ENCODE measurements at regions not wholly inside any gene's neighbourhood (a gene's known extent, or its start where the extent isn't known, plus 50 kb on each side); places are given as distances from the start of the nearest gene placed in this dataset.

- intact Hi-C loops (cut with micrococcal nuclease) (no loop called here), in situ Hi-C loops (cut with MboI) (no loop called here)
- no peaks in the 10 kb centered on the region for H3K27me3 ChIP-seq (ENCODE audit: control insufficient read depth in 2 of 2, insufficient read depth in 2 of 2, low read length in 2 of 2)
- FAIRE-seq, result no peak
- no peaks in the 10 kb centered on the region for H4K20me1 ChIP-seq (replicated peaks; ENCODE audit: control insufficient read depth, insufficient read depth, low read length)
- peak; percentile 21 for ATAC-seq
- H3K9me1 ChIP-seq (ENCODE audit: control insufficient read depth, insufficient read depth, low read length), result no peaks in the 10 kb centered on the region
- H3K9ac ChIP-seq (ENCODE audit: insufficient read depth in 1 of 2, low read depth in 2 of 2, low read length in 2 of 2), result peak overlapping the region in 1 of 2 experiments; percentile 46; a peak in 1 of 4 replicates
- peaks cover 3 to 39% of the 10 kb centered on the region in 2 experiments; a peak in 4 of 5 replicates for H3K4me1 ChIP-seq (replicated peaks in 1 of 2; ENCODE audit: control insufficient read depth in 2 of 2, insufficient read depth in 2 of 2, low read length in 2 of 2)
- H3K36me3 ChIP-seq (ENCODE audit: control insufficient read depth, insufficient read depth, low read length), result no peaks in the 10 kb centered on the region
- peak overlapping the region; percentile 30; the same call in 1 of the 2 replicates for H3K4me2 ChIP-seq (ENCODE audit: insufficient read depth, low read length)
- H3K79me2 ChIP-seq (ENCODE audit: control insufficient read depth, insufficient read depth, low read length), result peaks cover 16% of the 10 kb centered on the region
- BruUV-seq (replicated peaks), result no TSS peak
- 20% methylated on average over 6 of the region's 6 CpGs for WGBS (ENCODE audit: insufficient coverage, low coverage, missing lambda C conversion rate)
- no peaks in the 10 kb centered on the region for H3K9me3 ChIP-seq (replicated peaks; ENCODE audit: control insufficient read depth, insufficient read depth, low read depth, low read length)
- H3K27ac ChIP-seq (ENCODE audit: extremely low read depth, low read depth, low read length), result no peak overlapping the region
- peak overlapping the region; percentile 14; the same call in 1 of the 2 replicates for H2AFZ ChIP-seq (ENCODE audit: low read depth, low read length)
- peak in 2 of 4 experiments; percentile 41 to 49 for DNase-seq (ENCODE audit: extremely low read depth in 1 of 4, low spot score in 3 of 4)
- ChIA-PET CTCF (ENCODE audit: low intra/inter-chr PET ratio) (interaction anchor here (0.6 kb wide), 1 partner anchor 566 kb away, joined by 3 read pairs; no protein-coding TSS in a partner anchor), POLR2A (interaction anchor here (1.4 to 2.1 kb wide), 3 partner anchors 10 to 15 kb away, joined by 3 to 7 read pairs (median 5); no protein-coding TSS in a partner anchor)
- no peak overlapping the region for H3K4me3 ChIP-seq
- TF ChIP-seq FOXK2 (conservative IDR thresholded peaks at IDR 0.05 in 1 of 2, IDR thresholded peaks at IDR 0.05 in 1 of 2; ENCODE audit: low read depth in 2 of 2), result 0 out of 4 replicates have a peak, but pooled peaks of 1 of the 2 experiments have one; percentile 15
- TF ChIP-seq CREM (IDR thresholded peaks at IDR 0.05; ENCODE audit: low read depth), result no peak
- no peak for TF ChIP-seq FOXJ3 (CRISPR knock-in tag; IDR thresholded peaks at IDR 0.05)
- no peak for TF ChIP-seq MXD1 (CRISPR knock-in tag; IDR thresholded peaks at IDR 0.05; ENCODE audit: borderline replicate concordance, poor library complexity, severe bottlenecking)
- TF ChIP-seq SMARCC2 (IDR thresholded peaks at IDR 0.05; ENCODE audit: low read depth), result no peak
- no peak for TF ChIP-seq ZBTB11 (CRISPR knock-in tag; IDR thresholded peaks at IDR 0.05)
- no peak for TF ChIP-seq PTBP1 (IDR thresholded peaks at IDR 0.05; ENCODE audit: low read depth, low read length)
- TF ChIP-seq ARID3A (IDR thresholded peaks at IDR 0.05; ENCODE audit: borderline replicate concordance, low read depth, low read length), result no peak
- TF ChIP-seq HCFC1 (IDR thresholded peaks at IDR 0.05; ENCODE audit: low read depth, low read length), result no peak
- TF ChIP-seq ZNF57 (CRISPR knock-in tag; IDR thresholded peaks at IDR 0.05), result no peak
- no peak for TF ChIP-seq KDM2B (CRISPR knock-in tag; IDR thresholded peaks at IDR 0.05)
- TF ChIP-seq RFX1 (IDR thresholded peaks at IDR 0.05), result no peak
- no peak for TF ChIP-seq IFI16 (CRISPR knock-in tag; IDR thresholded peaks at IDR 0.05)
- TF ChIP-seq ETV6 (IDR thresholded peaks at IDR 0.05; ENCODE audit: borderline replicate concordance in 1 of 2, low read depth in 2 of 2, low read length in 1 of 2), result no peak
- TF ChIP-seq ETV6 (CRISPR knock-in tag; IDR thresholded peaks at IDR 0.05; ENCODE audit: borderline replicate concordance), result no peak
- no peak; the same call in 1 of the 2 replicates for TF ChIP-seq ATF7 (IDR thresholded peaks at IDR 0.05)
Measured at GRCh38 chr1:39154553-39155421, 49.7 kb upstream of the MACF1 start.
